CD4-positive, alpha-beta memory T cell (primary cell): ENCODE measurements at regions not wholly inside any gene's neighbourhood (a gene's known extent, or its start where the extent isn't known, plus 50 kb on each side); places are given as distances from the start of the nearest gene placed in this dataset.

ENCODE experiments used
- CTCF ChIA-PET: fragments of 350-600 bp; sonication (Branson Sonifier 250); formaldehyde crosslinking; loops from one replicate; lab custom pipeline; 2021; ENCODE audit warnings: inconsistent platforms; ENCODE audit not compliant: partially characterized antibody; lab: Charles Lee
- POLR2A ChIA-PET: fragments of 350-600 bp; sonication (Branson Sonifier 250); formaldehyde crosslinking; loops from one replicate; lab custom pipeline; 2021; ENCODE audit not compliant: partially characterized antibody; lab: Charles Lee
- DNase-seq, 5 donors: peaks; one replicate each; pipeline versions ENCODE4 v3.0.0 to v3.0.0-alpha.2; 2020 to 2022; ENCODE audit warnings: mixed read lengths in 1 of 5
- H3K27ac ChIP-seq: one replicate; pipeline ENCODE4 v1.7.0; 2013; ENCODE audit warnings: low read depth, low read length
- H3K27me3 ChIP-seq: 2 replicates; pipeline ENCODE4 v1.7.0; 2013; ENCODE audit warnings: mild to moderate bottlenecking, low read length, moderate library complexity; ENCODE audit not compliant: insufficient read depth
- H3K36me3 ChIP-seq: 2 replicates; pipeline ENCODE4 v1.7.0; 2013; ENCODE audit warnings: mild to moderate bottlenecking, low read length, moderate library complexity; ENCODE audit not compliant: insufficient read depth
- H3K4me1 ChIP-seq: 2 replicates; pipeline ENCODE4 v1.7.0; 2013; ENCODE audit warnings: mild to moderate bottlenecking, low read length, moderate library complexity; ENCODE audit not compliant: insufficient read depth
- H3K4me3 ChIP-seq, 2 donors: one replicate each; pipeline ENCODE4 v1.7.0; 2013; ENCODE audit warnings: low read length in 2 of 2, mild to moderate bottlenecking in 1 of 2
- H3K9me3 ChIP-seq, 2 donors: one replicate each; pipeline ENCODE4 v1.7.0; 2013; ENCODE audit warnings: low read length in 2 of 2, control low read depth in 1 of 2; ENCODE audit not compliant: control insufficient read depth in 1 of 2
- H3K27ac Mint-ChIP-seq, 7 donors: one replicate each; pipeline ENCODE4 v1.8.0; 2020 to 2021; ENCODE audit warnings: mixed read lengths in 7 of 7, mild to moderate bottlenecking in 6 of 7, inconsistent platforms in 3 of 7, moderate library complexity in 3 of 7
- H3K27me3 Mint-ChIP-seq, 2 donors: one replicate each; pipeline ENCODE4 v1.8.0; 2020 to 2021; ENCODE audit warnings: mixed read lengths in 2 of 2
- H3K36me3 Mint-ChIP-seq, 2 donors: one replicate each; pipeline ENCODE4 v1.8.0; 2020 to 2021; ENCODE audit warnings: mixed read lengths in 2 of 2, inconsistent platforms in 1 of 2, mild to moderate bottlenecking in 1 of 2
- H3K4me1 Mint-ChIP-seq, 4 donors: one replicate each; pipeline ENCODE4 v1.8.0; 2020 to 2021; ENCODE audit warnings: mixed read lengths in 4 of 4, mild to moderate bottlenecking in 1 of 4
- H3K4me3 Mint-ChIP-seq, 8 donors: one replicate each; pipeline ENCODE4 v1.8.0; 2020 to 2021; ENCODE audit warnings: mixed read lengths in 8 of 8, mild to moderate bottlenecking in 7 of 8, moderate library complexity in 6 of 8, inconsistent platforms in 3 of 8
- H3K9me3 Mint-ChIP-seq, 8 donors: one replicate each; pipeline ENCODE4 v1.8.0; 2020 to 2021; ENCODE audit warnings: mixed read lengths in 8 of 8, mild to moderate bottlenecking in 5 of 8, inconsistent platforms in 3 of 8, moderate library complexity in 1 of 8
- intact Hi-C: fragments of 100-400 bp; cut with micrococcal nuclease; formaldehyde crosslinking; loops from one replicate; pipeline ENCODE4 v1.15.1; 2023

GRCh38 chr6:153960741-153961140 lies 78.3 kb upstream of the OPRM1 start:
- Histone ChIP-seq H3K4me1 (no peaks in the 10 kb centered on the region), H3K27ac (no peak overlapping the region), H3K36me3 (no peaks in the 10 kb centered on the region), H3K27me3 (no peaks in the 10 kb centered on the region), H3K9me3 (no peaks in the 10 kb centered on the region), H3K4me3 (no peak overlapping the region)
- peaks cover 0 to 2% (median 0%) of the 10 kb centered on the region in 4 donors for H3K4me1 Mint-ChIP-seq
- ChIA-PET CTCF (no interaction called here), POLR2A (no interaction called here)
- no peak for DNase-seq
- no peaks in the 10 kb centered on the region for H3K36me3 Mint-ChIP-seq
- H3K27ac Mint-ChIP-seq, result no peak overlapping the region
- H3K4me3 Mint-ChIP-seq, result no peak overlapping the region
- peaks cover 0 to 4% (median 0%) of the 10 kb centered on the region in 8 donors for H3K9me3 Mint-ChIP-seq
- H3K27me3 Mint-ChIP-seq, result peaks cover 0 to 6% of the 10 kb centered on the region in 2 donors
- intact Hi-C loops, result no loop called here

- Mint-ChIP-seq H3K4me3 (no peak overlapping the region), H3K27ac (no peak overlapping the region), H3K36me3 (no peaks in the 10 kb centered on the region), H3K9me3 (peaks cover 0 to 4% (median 0%) of the 10 kb centered on the region in 8 donors), H3K4me1 (no peaks in the 10 kb centered on the region), H3K27me3 (peaks cover 0 to 6% of the 10 kb centered on the region in 2 donors)
- no peak for DNase-seq
- H3K27ac ChIP-seq, result no peak overlapping the region
- no peaks in the 10 kb centered on the region for H3K36me3 ChIP-seq
- intact Hi-C loops, result no loop called here
- H3K9me3 ChIP-seq, result no peaks in the 10 kb centered on the region
- POLR2A ChIA-PET, result no interaction called here
- H3K4me1 ChIP-seq, result no peaks in the 10 kb centered on the region
- H3K4me3 ChIP-seq, result no peak overlapping the region
- CTCF ChIA-PET, result no interaction called here
- H3K27me3 ChIP-seq, result no peaks in the 10 kb centered on the region
Measured at GRCh38 chr6:153960281-153960680, 78.8 kb upstream of the OPRM1 start.

- H3K4me3 ChIP-seq, result no peak overlapping the region
- no peaks in the 10 kb centered on the region for H3K36me3 ChIP-seq
- Mint-ChIP-seq H3K9me3 (peaks cover 0 to 7% (median 4%) of the 10 kb centered on the region in 8 donors), H3K27me3 (peaks cover 0 to 6% of the 10 kb centered on the region in 2 donors), H3K4me3 (no peak overlapping the region), H3K4me1 (no peaks in the 10 kb centered on the region), H3K27ac (no peak overlapping the region), H3K36me3 (no peaks in the 10 kb centered on the region)
- H3K27ac ChIP-seq, result no peak overlapping the region
- intact Hi-C loops, result no loop called here
- POLR2A ChIA-PET, result no interaction called here
- no peak for DNase-seq
- no peaks in the 10 kb centered on the region for H3K27me3 ChIP-seq
- no peaks in the 10 kb centered on the region for H3K4me1 ChIP-seq
- CTCF ChIA-PET, result interaction anchor here (0.7 kb wide), 1 partner anchor 13 kb away, joined by 3 read pairs; no protein-coding TSS in a partner anchor
- H3K9me3 ChIP-seq, result no peaks in the 10 kb centered on the region
Measured at GRCh38 chr6:153959276-153959675, 79.8 kb upstream of the OPRM1 start.

DNA sequence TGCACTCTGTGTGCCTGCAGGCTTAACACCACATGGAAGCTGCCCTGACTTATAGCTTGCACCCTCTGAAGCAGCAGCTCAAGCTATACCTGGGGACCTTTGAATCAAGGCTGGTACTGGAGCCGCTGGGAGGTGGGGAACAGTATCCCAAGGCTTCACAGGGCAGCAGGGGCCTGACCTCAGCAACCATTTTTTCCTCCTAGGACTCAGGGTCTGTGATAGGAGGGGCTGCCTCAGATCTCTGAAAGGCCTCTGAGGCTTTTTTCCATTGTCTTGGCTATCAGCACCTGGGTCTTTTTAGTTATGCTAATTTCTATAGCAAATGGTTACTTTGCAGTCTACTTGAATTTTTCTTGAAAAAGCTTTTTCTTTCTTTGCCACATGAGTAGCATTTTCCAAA lies 80.2 kb upstream of the OPRM1 start:
- H3K4me1 ChIP-seq, result no peaks in the 10 kb centered on the region
- no peaks in the 10 kb centered on the region for H3K27me3 ChIP-seq
- ChIA-PET CTCF (interaction anchor here (0.7 kb wide), 1 partner anchor 14 kb away, joined by 3 read pairs; no protein-coding TSS in a partner anchor), POLR2A (no interaction called here)
- Mint-ChIP-seq H3K27ac (no peak overlapping the region), H3K4me3 (no peak overlapping the region), H3K36me3 (no peaks in the 10 kb centered on the region), H3K9me3 (peaks cover 0 to 7% (median 4%) of the 10 kb centered on the region in 8 donors), H3K27me3 (peaks cover 0 to 6% of the 10 kb centered on the region in 2 donors), H3K4me1 (no peaks in the 10 kb centered on the region)
- no peak overlapping the region for H3K4me3 ChIP-seq
- no peaks in the 10 kb centered on the region for H3K9me3 ChIP-seq
- intact Hi-C loops, result no loop called here
- DNase-seq, result no peak
- no peaks in the 10 kb centered on the region for H3K36me3 ChIP-seq
- no peak overlapping the region for H3K27ac ChIP-seq

DNA sequence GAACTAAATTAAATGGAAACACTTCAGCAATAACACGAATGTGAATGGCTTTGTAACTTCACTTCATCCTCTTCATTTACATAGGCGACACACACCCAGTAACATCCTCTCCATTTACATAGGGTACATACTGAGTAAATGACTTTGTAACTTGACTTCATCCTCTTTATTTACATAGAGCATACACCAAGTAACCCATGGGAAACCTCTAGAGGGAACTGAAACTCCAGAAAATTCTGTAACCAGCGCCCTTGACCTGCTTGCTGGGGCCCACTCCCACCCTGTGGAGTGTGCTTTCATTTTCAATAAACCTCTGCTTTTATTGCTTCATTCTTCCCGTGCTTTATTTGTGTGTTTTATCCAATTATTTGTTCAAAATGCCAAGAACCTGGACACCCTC lies 81.6 kb upstream of the OPRM1 start:
- peaks cover 0 to 5% of the 10 kb centered on the region in 2 donors for H3K27me3 Mint-ChIP-seq
- Histone ChIP-seq H3K4me1 (no peaks in the 10 kb centered on the region), H3K27me3 (no peaks in the 10 kb centered on the region), H3K9me3 (no peaks in the 10 kb centered on the region), H3K4me3 (no peak overlapping the region), H3K27ac (no peak overlapping the region), H3K36me3 (no peaks in the 10 kb centered on the region)
- H3K4me3 Mint-ChIP-seq, result no peak overlapping the region
- no peak for DNase-seq
- H3K27ac Mint-ChIP-seq, result no peak overlapping the region
- H3K9me3 Mint-ChIP-seq, result peaks cover 0 to 11% (median 4%) of the 10 kb centered on the region in 8 donors
- H3K36me3 Mint-ChIP-seq, result no peaks in the 10 kb centered on the region
- no peaks in the 10 kb centered on the region for H3K4me1 Mint-ChIP-seq
- ChIA-PET POLR2A (no interaction called here), CTCF (no interaction called here)
- intact Hi-C loops, result no loop called here

GRCh38 chr6:153956808-153957207 lies 82.2 kb upstream of the OPRM1 start:
- Histone ChIP-seq H3K4me1 (no peaks in the 10 kb centered on the region), H3K27me3 (no peaks in the 10 kb centered on the region), H3K4me3 (no peak overlapping the region), H3K9me3 (no peaks in the 10 kb centered on the region), H3K27ac (no peak overlapping the region), H3K36me3 (no peaks in the 10 kb centered on the region)
- H3K36me3 Mint-ChIP-seq, result no peaks in the 10 kb centered on the region
- no peaks in the 10 kb centered on the region for H3K4me1 Mint-ChIP-seq
- no peak overlapping the region for H3K27ac Mint-ChIP-seq
- CTCF ChIA-PET, result interaction anchor here (1.0 kb wide), 1 partner anchor 11 kb away, joined by 3 read pairs; no protein-coding TSS in a partner anchor
- intact Hi-C loops, result no loop called here
- no peak for DNase-seq
- H3K9me3 Mint-ChIP-seq, result peaks cover 0 to 11% (median 4%) of the 10 kb centered on the region in 8 donors
- peaks cover 0 to 5% of the 10 kb centered on the region in 2 donors for H3K27me3 Mint-ChIP-seq
- H3K4me3 Mint-ChIP-seq, result no peak overlapping the region
- POLR2A ChIA-PET, result no interaction called here

- POLR2A ChIA-PET, result no interaction called here
- Histone ChIP-seq H3K4me3 (no peak overlapping the region), H3K36me3 (no peaks in the 10 kb centered on the region), H3K27me3 (no peaks in the 10 kb centered on the region), H3K4me1 (no peaks in the 10 kb centered on the region), H3K9me3 (no peaks in the 10 kb centered on the region), H3K27ac (no peak overlapping the region)
- Mint-ChIP-seq H3K9me3 (peaks cover 0 to 10% (median 2%) of the 10 kb centered on the region in 8 donors), H3K27me3 (peaks cover 0 to 6% of the 10 kb centered on the region in 2 donors), H3K4me1 (no peaks in the 10 kb centered on the region), H3K36me3 (no peaks in the 10 kb centered on the region), H3K27ac (no peak overlapping the region), H3K4me3 (no peak overlapping the region)
- intact Hi-C loops, result no loop called here
- no peak for DNase-seq
- CTCF ChIA-PET, result no interaction called here
Measured at GRCh38 chr6:153949616-153950015, 89.4 kb upstream of the OPRM1 start.
